OCI-LY1 (cell line): ENCODE measurements at regions not wholly inside any gene's neighbourhood (a gene's known extent, or its start where the extent isn't known, plus 50 kb on each side); places are given as distances from the start of the nearest gene placed in this dataset.

ENCODE experiments used
- EZH2 ChIP-seq: fragments of 200-600 bp; sonication (generic), shearing (Covaris generic); IDR thresholded peaks from 2 replicates; pipeline ENCODE4 v1.8.0; 2017; ENCODE audit warnings: borderline replicate concordance, mixed run types, mild to moderate bottlenecking, antibody characterized with exemption, low read length, moderate library complexity, mixed read lengths
- TF ChIP-seq, protein P1 (sequence below): fragments of 200-600 bp; sonication (generic), shearing (Covaris generic); IDR thresholded peaks from 2 replicates; pipeline ENCODE4 v1.5.1; 2017; ENCODE audit warnings: mild to moderate bottlenecking, antibody characterized with exemption, low read length, moderate library complexity, mixed read lengths

DNA sequence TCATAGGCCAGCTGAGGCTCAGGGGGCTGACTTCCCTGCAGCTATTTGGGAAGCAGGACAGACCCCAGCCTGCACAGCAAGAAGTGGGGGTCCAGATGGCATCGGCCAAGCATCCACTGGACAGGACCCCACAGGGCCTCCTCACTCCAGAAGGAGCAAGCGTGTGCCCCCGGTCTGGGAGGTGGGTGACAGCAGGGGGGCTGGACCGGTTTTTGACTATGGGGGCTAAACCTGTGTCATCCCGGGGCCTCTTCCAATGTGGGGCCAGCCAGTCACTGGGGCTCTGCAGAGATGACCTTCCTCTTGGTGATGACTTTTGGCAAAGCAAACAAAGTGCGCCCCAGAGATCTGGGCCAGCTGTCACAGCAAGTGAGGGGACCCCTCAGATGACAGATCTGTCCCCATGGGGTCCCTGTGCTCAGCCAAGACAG, 163.9 kb downstream of the OLFM1 start:
- TF ChIP-seq, protein P1, sequence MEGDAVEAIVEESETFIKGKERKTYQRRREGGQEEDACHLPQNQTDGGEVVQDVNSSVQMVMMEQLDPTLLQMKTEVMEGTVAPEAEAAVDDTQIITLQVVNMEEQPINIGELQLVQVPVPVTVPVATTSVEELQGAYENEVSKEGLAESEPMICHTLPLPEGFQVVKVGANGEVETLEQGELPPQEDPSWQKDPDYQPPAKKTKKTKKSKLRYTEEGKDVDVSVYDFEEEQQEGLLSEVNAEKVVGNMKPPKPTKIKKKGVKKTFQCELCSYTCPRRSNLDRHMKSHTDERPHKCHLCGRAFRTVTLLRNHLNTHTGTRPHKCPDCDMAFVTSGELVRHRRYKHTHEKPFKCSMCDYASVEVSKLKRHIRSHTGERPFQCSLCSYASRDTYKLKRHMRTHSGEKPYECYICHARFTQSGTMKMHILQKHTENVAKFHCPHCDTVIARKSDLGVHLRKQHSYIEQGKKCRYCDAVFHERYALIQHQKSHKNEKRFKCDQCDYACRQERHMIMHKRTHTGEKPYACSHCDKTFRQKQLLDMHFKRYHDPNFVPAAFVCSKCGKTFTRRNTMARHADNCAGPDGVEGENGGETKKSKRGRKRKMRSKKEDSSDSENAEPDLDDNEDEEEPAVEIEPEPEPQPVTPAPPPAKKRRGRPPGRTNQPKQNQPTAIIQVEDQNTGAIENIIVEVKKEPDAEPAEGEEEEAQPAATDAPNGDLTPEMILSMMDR: no peak
- TF ChIP-seq EZH2: no peak
